Dendritic cell treated with granulocyte-macrophage colony-stimulating factor and Interleukin-4, amounts not matched to agents 40 ng/mL and 50 ng/mL, for 4 days (primary cell): ENCODE measurements at regions not wholly inside any gene's neighbourhood (a gene's known extent, or its start where the extent isn't known, plus 50 kb on each side); places are given as distances from the start of the nearest gene placed in this dataset.
"Not testable (repeated sequence)": the region's sequence is repeated elsewhere in the genome, so short reads cannot be mapped to it uniquely, and the experiment has no call there.

Source experiments
- H3K27ac Mint-ChIP-seq: one replicate; pipeline ENCODE4 v1.8.0; 2022; ENCODE audit warnings: mild to moderate bottlenecking, mixed read lengths
- H3K27me3 Mint-ChIP-seq: one replicate; pipeline ENCODE4 v1.8.0; 2022; ENCODE audit warnings: mild to moderate bottlenecking, mixed read lengths
- H3K36me3 Mint-ChIP-seq: one replicate; pipeline ENCODE4 v1.8.0; 2022; ENCODE audit warnings: low read depth, mixed read lengths
- H3K4me1 Mint-ChIP-seq: one replicate; pipeline ENCODE4 v1.8.0; 2022; ENCODE audit warnings: low read depth, mixed read lengths
- H3K4me3 Mint-ChIP-seq: one replicate; pipeline ENCODE4 v1.8.0; 2022; ENCODE audit warnings: mild to moderate bottlenecking, moderate library complexity, mixed read lengths
- H3K9me3 Mint-ChIP-seq: one replicate; pipeline ENCODE4 v1.8.0; 2022; ENCODE audit warnings: mixed read lengths
- intact Hi-C: fragments of 100-400 bp; cut with micrococcal nuclease; formaldehyde crosslinking; loops from one replicate; pipeline ENCODE4 v1.15.0; 2022

DNA sequence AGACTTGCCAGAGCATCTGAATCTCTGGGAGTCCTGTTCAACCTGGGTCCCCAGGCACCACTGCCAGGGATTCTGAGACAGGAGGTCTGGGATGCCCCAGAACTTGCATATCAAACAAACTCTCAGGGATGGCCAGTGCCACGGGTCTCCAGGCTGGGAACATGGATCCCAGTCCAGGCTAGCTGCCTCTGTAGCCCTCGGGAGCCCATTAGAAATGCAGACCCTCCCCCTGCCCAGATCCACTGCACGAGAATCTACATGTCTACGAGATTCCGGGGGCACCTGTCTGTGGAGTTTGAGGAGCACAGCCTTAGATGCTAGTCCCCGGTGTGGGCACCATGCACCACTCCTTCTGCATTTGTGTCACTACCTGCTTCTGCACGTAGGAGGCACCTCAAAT is 183.9 kb downstream of the NPIPB11 start:
- H3K4me1 Mint-ChIP-seq = peaks cover 12% of the 10 kb centered on the region
- H3K27ac Mint-ChIP-seq, intact Hi-C loops, H3K4me3 Mint-ChIP-seq: not testable (repeated sequence)
- H3K9me3 Mint-ChIP-seq = peaks cover 31% of the 10 kb centered on the region
- H3K36me3 Mint-ChIP-seq = peaks cover 54% of the 10 kb centered on the region
- H3K27me3 Mint-ChIP-seq = peaks cover 40% of the 10 kb centered on the region

DNA sequence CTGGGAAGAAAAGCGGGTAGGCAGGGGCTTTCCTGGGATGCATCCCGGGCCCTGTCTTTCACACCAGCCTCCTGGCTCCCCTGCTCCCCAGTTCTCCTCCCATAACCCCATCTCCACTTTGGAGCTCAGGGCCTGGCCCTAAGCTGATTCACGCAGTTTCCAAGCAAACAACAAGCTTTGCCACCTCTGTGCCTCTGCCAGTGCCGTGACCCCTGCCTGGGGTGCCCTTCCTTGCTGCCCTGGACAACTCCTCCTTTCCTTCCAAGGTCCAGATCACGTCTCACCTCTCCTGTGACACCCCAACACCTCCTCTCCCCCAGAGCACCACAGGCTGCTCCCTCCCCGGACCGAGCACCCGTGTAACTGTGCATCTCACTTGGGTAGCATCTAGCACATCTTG is 184.5 kb downstream of the NPIPB11 start:
- H3K36me3 Mint-ChIP-seq = peaks cover 60% of the 10 kb centered on the region
- intact Hi-C loops, H3K4me3 Mint-ChIP-seq, H3K27ac Mint-ChIP-seq: not testable (repeated sequence)
- H3K27me3 Mint-ChIP-seq = peaks cover 44% of the 10 kb centered on the region
- peaks cover 29% of the 10 kb centered on the region for H3K9me3 Mint-ChIP-seq
- H3K4me1 Mint-ChIP-seq = peaks cover 12% of the 10 kb centered on the region

DNA sequence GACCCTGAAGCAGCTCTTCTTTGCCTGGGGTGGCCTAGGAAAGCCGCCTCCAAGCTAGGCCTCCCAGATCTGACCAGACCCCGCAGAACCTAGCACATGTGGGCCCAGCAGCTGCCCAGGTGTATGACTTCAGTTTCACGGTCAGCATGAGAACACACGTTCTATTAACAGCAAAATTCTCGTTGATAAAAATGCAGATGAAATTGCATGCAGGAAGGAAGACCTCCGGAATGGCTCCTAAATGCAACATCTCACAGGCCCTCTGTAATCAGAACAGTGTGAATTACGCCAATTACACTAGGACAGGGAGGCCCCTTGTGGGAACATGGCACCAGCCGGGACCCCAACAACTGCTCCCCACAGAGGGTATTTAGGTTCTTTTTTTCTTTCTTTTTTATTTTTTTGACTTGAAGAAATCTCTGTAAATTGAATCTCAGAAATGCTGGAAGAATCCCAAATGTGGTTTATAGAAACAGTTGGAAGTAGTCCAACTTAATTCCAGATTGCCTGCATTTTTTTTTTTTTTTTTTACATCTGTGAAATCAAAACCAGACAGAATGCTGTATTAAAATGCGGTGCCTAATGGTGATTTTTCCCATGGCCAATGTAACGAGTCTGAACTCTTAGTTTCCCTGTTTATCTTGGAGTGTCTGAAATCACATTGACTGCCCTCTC is 185.1 kb downstream of the NPIPB11 start:
- not testable (repeated sequence) for H3K27ac Mint-ChIP-seq

DNA sequence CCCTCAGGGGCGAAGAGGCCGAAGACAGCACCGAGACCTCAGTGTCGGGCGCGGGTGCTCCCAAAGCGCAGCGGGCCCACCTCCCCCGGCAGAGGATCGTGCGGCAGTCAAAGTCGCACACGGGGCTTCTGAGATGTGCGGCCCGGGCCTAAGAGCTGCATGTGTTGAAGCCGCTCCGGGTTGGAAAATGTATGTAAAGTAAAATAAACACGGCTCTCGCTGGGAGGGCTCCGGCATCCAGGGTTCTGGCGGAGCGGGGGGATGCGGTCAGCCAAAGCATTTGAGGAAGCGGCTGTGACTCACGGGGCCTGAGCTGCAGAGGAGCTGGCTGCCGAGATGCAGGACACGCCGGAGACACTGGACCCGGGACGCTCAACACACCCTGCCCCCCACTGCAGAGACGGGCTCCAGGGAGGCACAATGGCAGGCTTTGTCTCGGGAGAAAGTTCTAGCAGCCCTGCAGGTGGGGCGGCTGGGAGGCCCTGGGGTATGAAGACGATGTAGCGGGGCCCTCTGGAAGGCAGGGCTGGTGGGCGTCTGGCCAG is 185.8 kb downstream of the NPIPB11 start:
- Mint-ChIP-seq H3K9me3 (peaks cover 20% of the 10 kb centered on the region), H3K4me1 (peaks cover 12% of the 10 kb centered on the region), H3K27me3 (peaks cover 36% of the 10 kb centered on the region), H3K36me3 (peaks cover 50% of the 10 kb centered on the region)
- intact Hi-C loops, H3K4me3 Mint-ChIP-seq, H3K27ac Mint-ChIP-seq: not testable (repeated sequence)

More for the DNA sequence above, 185.1 kb downstream of the NPIPB11 start:
- intact Hi-C loops, H3K4me3 Mint-ChIP-seq: not testable (repeated sequence)
- Mint-ChIP-seq H3K27me3 (peaks cover 42% of the 10 kb centered on the region), H3K9me3 (peaks cover 23% of the 10 kb centered on the region), H3K36me3 (peaks cover 54% of the 10 kb centered on the region), H3K4me1 (peaks cover 12% of the 10 kb centered on the region)

DNA sequence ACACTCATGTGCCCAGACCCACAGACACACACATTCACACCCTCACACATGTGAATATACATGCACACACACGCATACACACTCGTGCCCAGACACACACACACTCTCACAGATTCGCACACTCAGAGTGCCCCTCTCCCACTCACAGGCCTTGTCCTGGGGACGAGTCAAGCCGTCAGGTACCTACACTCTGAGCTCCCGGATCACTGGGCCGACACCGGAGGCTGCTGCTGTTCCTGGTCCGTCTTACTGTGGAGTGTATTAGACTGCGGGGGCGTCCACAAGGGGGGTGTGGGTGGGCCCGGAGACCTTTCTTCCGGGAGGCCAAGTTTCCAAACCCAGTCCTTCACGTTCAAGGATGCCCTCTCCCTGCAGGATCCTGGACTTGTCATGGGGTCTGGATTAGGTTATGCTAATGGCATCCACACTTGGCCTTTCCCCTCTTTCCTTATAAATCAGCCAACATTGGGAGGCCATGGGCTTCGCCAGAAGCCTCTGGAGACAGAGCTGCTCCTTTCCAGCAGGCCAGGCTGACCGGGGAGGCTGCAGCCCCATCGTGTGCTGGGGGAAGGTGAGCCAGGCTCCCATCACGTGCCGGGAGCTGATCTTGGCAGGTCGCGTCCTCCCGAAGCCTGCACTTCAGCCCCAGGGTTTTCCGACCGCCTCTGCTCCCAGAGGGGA is 186.4 kb downstream of the NPIPB11 start:
- H3K4me3 Mint-ChIP-seq, intact Hi-C loops: not testable (repeated sequence)

DNA sequence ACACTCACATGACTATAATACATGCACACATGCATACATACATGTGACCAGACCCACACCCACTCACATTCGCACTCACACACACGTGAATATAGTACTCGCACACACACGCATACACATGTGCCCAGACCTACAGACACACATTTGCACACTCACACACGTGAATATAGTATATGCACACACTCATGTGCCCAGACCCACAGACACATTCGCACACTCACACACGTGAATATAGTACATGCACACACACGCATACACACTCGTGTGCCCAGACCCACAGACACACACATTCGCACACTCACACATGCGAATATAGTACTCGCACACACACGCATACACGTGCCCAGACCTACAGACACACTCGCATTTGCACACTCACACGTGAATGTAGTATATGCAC is 186.9 kb downstream of the NPIPB11 start:
- intact Hi-C loops, H3K27ac Mint-ChIP-seq, H3K4me3 Mint-ChIP-seq: not testable (repeated sequence)
- Mint-ChIP-seq H3K9me3 (peaks cover 20% of the 10 kb centered on the region), H3K4me1 (peaks cover 12% of the 10 kb centered on the region), H3K36me3 (peaks cover 50% of the 10 kb centered on the region), H3K27me3 (peaks cover 33% of the 10 kb centered on the region)

More for the DNA sequence above, 186.4 kb downstream of the NPIPB11 start:
- peaks cover 20% of the 10 kb centered on the region for H3K9me3 Mint-ChIP-seq
- peaks cover 50% of the 10 kb centered on the region for H3K36me3 Mint-ChIP-seq
- H3K27me3 Mint-ChIP-seq = peaks cover 34% of the 10 kb centered on the region
- peaks cover 12% of the 10 kb centered on the region for H3K4me1 Mint-ChIP-seq
- not testable (repeated sequence) for H3K27ac Mint-ChIP-seq

DNA sequence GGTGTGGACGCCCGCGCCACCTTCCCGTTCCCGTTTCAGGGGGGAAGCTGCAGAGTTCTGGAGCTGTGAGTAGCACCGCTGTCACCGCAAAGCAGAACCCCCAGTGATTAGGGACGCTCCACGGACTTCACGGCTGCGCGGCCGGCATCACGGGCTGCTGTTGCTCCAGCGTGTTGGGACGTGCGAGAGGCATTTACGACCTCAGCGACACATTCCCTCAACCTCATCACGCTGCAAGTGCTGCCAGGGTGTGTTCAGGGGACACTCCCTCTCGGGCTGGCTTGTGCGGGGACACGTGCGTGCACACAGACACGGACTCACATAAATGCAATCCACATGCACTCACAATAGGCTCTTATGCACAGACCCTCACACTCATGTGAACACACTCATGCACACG is 187.9 kb downstream of the NPIPB11 start:
- Mint-ChIP-seq H3K27me3 (peaks cover 34% of the 10 kb centered on the region), H3K9me3 (peaks cover 20% of the 10 kb centered on the region), H3K36me3 (peaks cover 50% of the 10 kb centered on the region)
- H3K4me1 Mint-ChIP-seq, H3K4me3 Mint-ChIP-seq, intact Hi-C loops, H3K27ac Mint-ChIP-seq: not testable (repeated sequence)

DNA sequence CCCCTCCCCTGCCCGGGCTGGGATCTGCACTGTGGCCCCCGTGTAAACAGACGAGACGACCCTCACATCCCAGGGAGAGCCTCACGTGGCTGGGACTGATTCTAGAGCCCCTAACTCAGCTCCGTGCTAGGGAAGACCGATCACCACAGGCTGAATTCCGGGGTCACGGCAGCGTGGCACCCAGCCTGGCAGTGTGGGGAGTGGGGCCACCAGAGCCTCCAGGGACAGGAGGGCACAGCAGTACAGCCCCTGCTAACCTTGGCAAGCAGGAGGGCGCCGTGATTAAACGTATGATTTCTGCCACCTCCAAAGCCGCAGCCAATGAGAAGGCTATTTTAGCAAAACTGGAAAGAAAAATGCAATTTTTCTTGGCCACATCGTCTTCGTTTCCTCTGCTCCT is 188.3 kb downstream of the NPIPB11 start:
- H3K9me3 Mint-ChIP-seq = peaks cover 16% of the 10 kb centered on the region
- H3K27ac Mint-ChIP-seq, intact Hi-C loops, H3K4me1 Mint-ChIP-seq, H3K4me3 Mint-ChIP-seq: not testable (repeated sequence)
- peaks cover 46% of the 10 kb centered on the region for H3K36me3 Mint-ChIP-seq
- peaks cover 32% of the 10 kb centered on the region for H3K27me3 Mint-ChIP-seq

DNA sequence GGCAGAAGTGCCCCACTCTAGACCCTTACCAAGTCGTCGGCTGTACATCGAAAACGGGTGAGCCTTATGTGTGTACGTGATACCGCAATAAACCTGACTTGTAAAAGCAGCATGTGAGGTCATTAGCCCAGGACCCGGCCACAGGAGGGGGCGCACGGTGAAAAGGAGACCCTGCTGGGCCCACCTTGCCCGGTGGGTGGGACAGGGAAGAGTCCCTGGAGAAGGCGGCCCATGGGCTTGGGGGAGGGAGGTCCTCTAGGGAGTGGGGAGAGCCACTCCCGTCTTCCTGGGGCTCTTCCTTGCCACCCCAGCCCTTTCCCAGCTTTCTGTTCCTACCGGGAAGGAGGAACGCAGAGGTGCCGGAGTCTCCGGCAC is 188.8 kb downstream of the NPIPB11 start:
- peaks cover 42% of the 10 kb centered on the region for H3K36me3 Mint-ChIP-seq
- not testable (repeated sequence) for H3K4me1 Mint-ChIP-seq

DNA sequence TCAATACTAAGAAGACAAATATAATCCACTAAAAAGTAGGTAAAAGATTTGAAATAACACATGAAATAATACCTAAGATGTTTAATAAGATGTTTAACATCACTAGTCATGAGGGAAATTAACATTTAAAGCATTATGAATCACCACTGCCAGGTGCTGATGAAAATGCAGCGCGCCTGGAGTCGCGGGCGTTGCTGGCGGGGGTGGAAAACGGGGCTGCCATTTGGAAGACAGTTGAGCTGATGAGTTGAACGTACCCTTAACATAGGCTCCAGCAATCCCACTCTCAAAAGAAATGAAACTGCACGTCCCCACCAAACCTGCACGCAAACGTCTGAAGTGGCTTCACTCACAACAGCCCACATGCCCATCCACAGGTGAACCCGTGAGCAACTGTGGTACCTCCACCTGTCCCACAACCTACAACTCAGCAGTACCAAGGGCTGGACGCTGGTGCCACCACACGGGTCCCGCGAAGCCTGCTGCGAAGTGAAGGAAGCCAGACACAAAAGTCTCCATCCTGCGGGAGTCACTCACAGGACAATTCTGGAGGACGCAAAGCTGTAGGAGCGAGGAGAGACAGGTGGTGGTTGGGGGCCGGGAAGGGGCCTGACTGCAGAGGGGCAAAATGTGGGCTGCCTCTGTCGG is 189.3 kb downstream of the NPIPB11 start:
- H3K36me3 Mint-ChIP-seq = peaks cover 37% of the 10 kb centered on the region
- H3K27me3 Mint-ChIP-seq = peaks cover 25% of the 10 kb centered on the region
- intact Hi-C loops, H3K4me3 Mint-ChIP-seq, H3K27ac Mint-ChIP-seq, H3K9me3 Mint-ChIP-seq: not testable (repeated sequence)
- peaks cover 12% of the 10 kb centered on the region for H3K4me1 Mint-ChIP-seq

More for the DNA sequence above, 188.8 kb downstream of the NPIPB11 start:
- intact Hi-C loops, H3K4me3 Mint-ChIP-seq, H3K27ac Mint-ChIP-seq: not testable (repeated sequence)
- Mint-ChIP-seq H3K9me3 (peaks cover 12% of the 10 kb centered on the region), H3K27me3 (peaks cover 30% of the 10 kb centered on the region)

DNA sequence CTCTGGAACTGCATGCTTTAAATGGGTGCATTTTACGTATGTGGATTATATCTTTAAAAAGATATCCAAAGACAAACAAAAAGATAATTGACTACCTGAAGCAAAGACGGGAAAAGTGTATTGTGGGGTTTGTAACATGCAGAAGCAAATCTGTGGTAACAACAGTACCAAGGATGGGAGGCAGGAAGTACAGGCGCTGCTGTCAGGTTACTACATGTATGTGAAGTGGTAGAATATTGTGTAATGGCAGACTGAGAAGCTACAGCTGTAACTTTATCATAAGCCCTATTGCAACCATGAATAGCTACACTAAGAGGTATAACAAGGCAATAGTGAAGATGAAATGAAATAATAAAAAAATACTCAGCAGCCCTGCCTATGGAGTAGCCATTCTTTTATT is 192.7 kb downstream of the NPIPB11 start:
- Mint-ChIP-seq H3K36me3 (peaks cover 22% of the 10 kb centered on the region), H3K4me1 (peaks cover 39% of the 10 kb centered on the region)

DNA sequence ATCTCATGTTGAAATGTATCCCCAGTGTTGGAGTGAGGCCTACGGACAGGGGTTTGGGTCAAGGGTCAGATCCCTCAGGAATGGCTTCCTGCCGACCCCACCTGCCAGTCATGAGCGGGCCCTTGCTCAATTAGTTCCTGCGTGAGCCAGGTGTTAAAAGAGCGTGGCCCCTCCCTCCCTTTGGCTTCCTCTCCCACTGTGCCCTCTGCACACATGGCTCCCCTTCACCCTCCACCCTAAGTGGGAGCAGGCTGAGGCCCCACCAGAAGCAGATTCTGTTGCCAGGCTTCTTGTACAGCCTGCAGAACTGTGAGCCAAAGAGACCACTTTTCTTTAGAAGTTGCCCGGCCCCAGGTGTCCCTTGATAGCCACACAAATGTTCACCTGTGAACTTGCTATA is 193.3 kb downstream of the NPIPB11 start:
- peaks cover 18% of the 10 kb centered on the region for H3K36me3 Mint-ChIP-seq
- intact Hi-C loops, H3K27ac Mint-ChIP-seq, H3K9me3 Mint-ChIP-seq, H3K4me3 Mint-ChIP-seq: not testable (repeated sequence)
- H3K27me3 Mint-ChIP-seq = peaks cover 24% of the 10 kb centered on the region
- peaks cover 41% of the 10 kb centered on the region for H3K4me1 Mint-ChIP-seq

More for the DNA sequence above, 192.7 kb downstream of the NPIPB11 start:
- H3K9me3 Mint-ChIP-seq, H3K4me3 Mint-ChIP-seq, H3K27ac Mint-ChIP-seq, intact Hi-C loops: not testable (repeated sequence)
- peaks cover 26% of the 10 kb centered on the region for H3K27me3 Mint-ChIP-seq

DNA sequence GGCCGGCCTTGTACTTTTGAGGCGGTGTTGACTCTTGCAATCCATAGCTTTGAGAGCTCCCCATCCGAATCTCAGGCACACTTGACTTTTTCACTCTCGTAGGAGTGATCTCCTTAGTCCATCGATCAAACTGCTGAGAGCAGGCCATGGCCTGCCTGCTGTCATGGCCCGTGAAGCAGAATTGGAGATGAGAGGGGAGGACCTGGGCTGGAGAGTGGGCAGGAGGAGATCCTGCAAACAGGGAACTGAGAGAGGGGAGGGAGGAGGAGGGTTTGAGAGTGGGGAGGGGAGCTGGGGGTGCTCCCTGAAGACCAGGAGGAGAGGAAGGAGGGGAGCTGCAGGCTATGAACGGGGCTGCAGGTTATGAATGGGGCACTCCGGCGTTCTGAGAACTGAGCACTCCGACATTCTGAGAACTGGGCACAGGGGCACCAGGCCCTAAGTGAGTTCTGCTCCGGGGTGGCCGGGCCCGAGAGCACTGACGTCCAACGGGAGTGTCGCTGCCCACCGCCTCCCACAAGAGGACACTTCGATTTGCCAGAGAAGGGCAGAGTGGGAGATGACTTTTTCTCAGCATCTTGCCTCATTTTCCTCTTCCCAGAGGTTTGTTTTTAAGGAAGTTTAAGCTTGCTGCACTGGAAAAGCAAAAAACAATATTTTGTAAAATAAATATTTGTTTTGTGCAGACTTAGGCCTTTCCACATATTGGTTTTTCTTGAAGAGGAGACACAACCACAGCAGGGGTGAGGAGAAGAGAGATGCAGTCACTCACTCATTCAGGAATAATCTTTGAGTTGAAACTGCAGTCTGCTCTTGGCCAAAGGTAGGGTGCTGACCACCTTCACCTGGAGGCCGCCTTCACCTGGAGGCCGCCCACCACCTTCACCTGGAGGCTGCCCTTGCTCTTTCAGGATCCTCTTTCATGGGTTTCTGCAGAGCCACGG is 194.2 kb downstream of the NPIPB11 start:
- Mint-ChIP-seq H3K4me3 (peak overlapping the region; percentile 39), H3K27me3 (peaks cover 22% of the 10 kb centered on the region), H3K36me3 (peaks cover 15% of the 10 kb centered on the region), H3K4me1 (peaks cover 41% of the 10 kb centered on the region)
- H3K27ac Mint-ChIP-seq, H3K9me3 Mint-ChIP-seq, intact Hi-C loops: not testable (repeated sequence)
